ENCODE measurements at regions not wholly inside any gene's neighbourhood (a gene's known extent, or its start where the extent isn't known, plus 50 kb on each side); places are given as distances from the start of the nearest gene placed in this dataset.

GRCh38 chr15:39053480-39053879, 488.9 kb upstream of the RASGRP1 start:
- no peak overlapping the region for H2AFZ ChIP-seq (ENCODE audit: low read depth, low read length)
- POLR2A ChIA-PET = no interaction called here
- H3K4me2 ChIP-seq (ENCODE audit: insufficient read depth, low read length) = no peak overlapping the region
- DNase-seq (ENCODE audit: low read depth, low spot score) = no peak
- no peaks in the 10 kb centered on the region for H4K20me1 ChIP-seq (replicated peaks; ENCODE audit: control insufficient read depth, extremely low read depth, insufficient read depth, low read length)
- H3K27me3 ChIP-seq (ENCODE audit: control insufficient read depth in 2 of 2, insufficient read depth in 2 of 2, low read length in 2 of 2) = no peaks in the 10 kb centered on the region
- TF ChIP-seq, protein P1, sequence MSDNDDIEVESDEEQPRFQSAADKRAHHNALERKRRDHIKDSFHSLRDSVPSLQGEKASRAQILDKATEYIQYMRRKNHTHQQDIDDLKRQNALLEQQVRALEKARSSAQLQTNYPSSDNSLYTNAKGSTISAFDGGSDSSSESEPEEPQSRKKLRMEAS (IDR thresholded peaks at IDR 0.05; ENCODE audit: insufficient read depth, insufficient read length) = no peak
- TF ChIP-seq POLR2AphosphoS5 (IDR thresholded peaks at IDR 0.05; ENCODE audit: insufficient read depth, low read depth, low read length) (no peak), MYC (IDR thresholded peaks at IDR 0.05; ENCODE audit: low read depth, low read length) (no peak), FOS (IDR thresholded peaks at IDR 0.05; ENCODE audit: borderline replicate concordance, insufficient read depth, low read length) (no peak), EZH2 (IDR thresholded peaks at IDR 0.05; ENCODE audit: borderline replicate concordance, low read depth, low read length, severe bottlenecking) (no peak), JUN (IDR thresholded peaks at IDR 0.05; ENCODE audit: borderline replicate concordance, insufficient read depth, insufficient read length, low read depth) (no peak), GATA2 (IDR thresholded peaks at IDR 0.05; ENCODE audit: insufficient read depth, insufficient read length, low read depth, low read length) (no peak), POLR2A (IDR thresholded peaks at IDR 0.05; ENCODE audit: low read depth, low read length) (no peak)
- TF ChIP-seq, protein P2, sequence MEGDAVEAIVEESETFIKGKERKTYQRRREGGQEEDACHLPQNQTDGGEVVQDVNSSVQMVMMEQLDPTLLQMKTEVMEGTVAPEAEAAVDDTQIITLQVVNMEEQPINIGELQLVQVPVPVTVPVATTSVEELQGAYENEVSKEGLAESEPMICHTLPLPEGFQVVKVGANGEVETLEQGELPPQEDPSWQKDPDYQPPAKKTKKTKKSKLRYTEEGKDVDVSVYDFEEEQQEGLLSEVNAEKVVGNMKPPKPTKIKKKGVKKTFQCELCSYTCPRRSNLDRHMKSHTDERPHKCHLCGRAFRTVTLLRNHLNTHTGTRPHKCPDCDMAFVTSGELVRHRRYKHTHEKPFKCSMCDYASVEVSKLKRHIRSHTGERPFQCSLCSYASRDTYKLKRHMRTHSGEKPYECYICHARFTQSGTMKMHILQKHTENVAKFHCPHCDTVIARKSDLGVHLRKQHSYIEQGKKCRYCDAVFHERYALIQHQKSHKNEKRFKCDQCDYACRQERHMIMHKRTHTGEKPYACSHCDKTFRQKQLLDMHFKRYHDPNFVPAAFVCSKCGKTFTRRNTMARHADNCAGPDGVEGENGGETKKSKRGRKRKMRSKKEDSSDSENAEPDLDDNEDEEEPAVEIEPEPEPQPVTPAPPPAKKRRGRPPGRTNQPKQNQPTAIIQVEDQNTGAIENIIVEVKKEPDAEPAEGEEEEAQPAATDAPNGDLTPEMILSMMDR (IDR thresholded peaks at IDR 0.05; ENCODE audit: extremely low read depth in 1 of 2, insufficient read depth in 1 of 2, low read depth in 1 of 2, low read length in 2 of 2) = no peak
- dilution Hi-C loops (cut with MboI; ENCODE audit: extremely low pct_ligation_motif_present, low sequenced_read_pairs) (no loop called here), intact Hi-C loops (cut with micrococcal nuclease) (no loop called here)
- H3K36me3 ChIP-seq (ENCODE audit: control insufficient read depth in 2 of 2, extremely low read depth in 1 of 2, insufficient read depth in 2 of 2, low read length in 2 of 2) = no peaks in the 10 kb centered on the region
- CTCF ChIA-PET = interaction anchor here (1.0 kb wide), 1 partner anchor 33 kb away, joined by 3 read pairs; no protein-coding TSS in a partner anchor
- H3K9ac ChIP-seq (replicated peaks; ENCODE audit: extremely low read depth, insufficient read depth, low read length) = no peak overlapping the region
- no peaks in the 10 kb centered on the region for H3K4me1 ChIP-seq (ENCODE audit: control insufficient read depth, extremely low read depth, insufficient read depth, low read length)
- no peak overlapping the region for H3K4me3 ChIP-seq (replicated peaks in 1 of 3; ENCODE audit: insufficient read depth in 1 of 3, low read depth in 1 of 3, low read length in 3 of 3)
- H3K9me1 ChIP-seq (replicated peaks; ENCODE audit: control insufficient read depth, extremely low read depth, insufficient read depth, low read length) = no peaks in the 10 kb centered on the region
- no peaks in the 10 kb centered on the region for H3K79me2 ChIP-seq (ENCODE audit: control insufficient read depth, insufficient read depth, low read length)
- no TSS peak for BruUV-seq (replicated peaks)
- FAIRE-seq = no peak
- H3K9me3 ChIP-seq (replicated peaks; ENCODE audit: control insufficient read depth, insufficient read depth, low read length) = no peaks in the 10 kb centered on the region
- H3K27ac ChIP-seq (ENCODE audit: insufficient read depth, low read depth, low read length) = no peak overlapping the region

Data from endothelial cell of umbilical vein (primary cell).